Activated T-helper 17 cell treated with anti-CD3 and anti-CD28 coated beads, Interleukin-2, amount 50 U/mL, for 72 hours (primary cell): ENCODE measurements at regions not wholly inside any gene's neighbourhood (a gene's known extent, or its start where the extent isn't known, plus 50 kb on each side); places are given as distances from the start of the nearest gene placed in this dataset.
"Not testable (repeated sequence)": the region's sequence is repeated elsewhere in the genome, so short reads cannot be mapped to it uniquely, and the experiment has no call there.

Experiments
- ATAC-seq: fragments of 150-1000 bp; cut with Tn5 transposase; replicated peaks from 2 replicates; pipeline ENCODE4 v1.10.0; 2021; ENCODE audit warnings: mild to moderate bottlenecking, moderate library complexity
- H3K27ac Mint-ChIP-seq: one replicate; pipeline ENCODE4 v1.8.0; 2022; ENCODE audit warnings: mixed read lengths
- H3K27me3 Mint-ChIP-seq: one replicate; pipeline ENCODE4 v1.8.0; 2022; ENCODE audit warnings: mixed read lengths
- H3K36me3 Mint-ChIP-seq: one replicate; pipeline ENCODE4 v1.8.0; 2022; ENCODE audit warnings: low read depth, mild to moderate bottlenecking, mixed read lengths
- H3K4me1 Mint-ChIP-seq: one replicate; pipeline ENCODE4 v1.8.0; 2022; ENCODE audit warnings: mixed read lengths
- H3K4me3 Mint-ChIP-seq: one replicate; pipeline ENCODE4 v1.8.0; 2022; ENCODE audit warnings: mild to moderate bottlenecking, mixed read lengths
- H3K9me3 Mint-ChIP-seq: one replicate; pipeline ENCODE4 v1.8.0; 2022; ENCODE audit warnings: mixed read lengths

GRCh38 chr2:56537756-56538155 is 354.0 kb downstream of the CCDC85A start:
- H3K27me3 Mint-ChIP-seq = no peaks in the 10 kb centered on the region
- no peak overlapping the region for H3K4me3 Mint-ChIP-seq
- ATAC-seq = no peak
- H3K4me1 Mint-ChIP-seq = no peaks in the 10 kb centered on the region
- peaks cover 10% of the 10 kb centered on the region for H3K9me3 Mint-ChIP-seq
- no peak overlapping the region for H3K27ac Mint-ChIP-seq
- H3K36me3 Mint-ChIP-seq = no peaks in the 10 kb centered on the region

- Mint-ChIP-seq H3K4me3 (no peak overlapping the region), H3K27me3 (no peaks in the 10 kb centered on the region), H3K4me1 (no peaks in the 10 kb centered on the region), H3K36me3 (no peaks in the 10 kb centered on the region), H3K27ac (no peak overlapping the region), H3K9me3 (peaks cover 15% of the 10 kb centered on the region)
- ATAC-seq = no peak
Measured at GRCh38 chr2:56539618-56540017, 355.8 kb downstream of the CCDC85A start.

- Mint-ChIP-seq H3K4me1 (no peaks in the 10 kb centered on the region), H3K36me3 (no peaks in the 10 kb centered on the region), H3K27ac (no peak overlapping the region), H3K27me3 (no peaks in the 10 kb centered on the region), H3K4me3 (no peak overlapping the region), H3K9me3 (peaks cover 15% of the 10 kb centered on the region)
- ATAC-seq = no peak
Measured at GRCh38 chr2:56540467-56540866, 356.7 kb downstream of the CCDC85A start.

GRCh38 chr2:56540916-56541315 is 357.1 kb downstream of the CCDC85A start:
- Mint-ChIP-seq H3K4me1 (no peaks in the 10 kb centered on the region), H3K27me3 (no peaks in the 10 kb centered on the region), H3K27ac (no peak overlapping the region), H3K4me3 (no peak overlapping the region), H3K9me3 (peaks cover 15% of the 10 kb centered on the region), H3K36me3 (no peaks in the 10 kb centered on the region)
- no peak for ATAC-seq

GRCh38 chr2:56542213-56542612 is 358.4 kb downstream of the CCDC85A start:
- no peaks in the 10 kb centered on the region for H3K4me1 Mint-ChIP-seq
- no peaks in the 10 kb centered on the region for H3K36me3 Mint-ChIP-seq
- no peak overlapping the region for H3K4me3 Mint-ChIP-seq
- peaks cover 14% of the 10 kb centered on the region for H3K9me3 Mint-ChIP-seq
- ATAC-seq = no peak
- H3K27me3 Mint-ChIP-seq = no peaks in the 10 kb centered on the region
- no peak overlapping the region for H3K27ac Mint-ChIP-seq

GRCh38 chr2:56565143-56565542 is 381.4 kb downstream of the CCDC85A start:
- no peak overlapping the region for H3K4me3 Mint-ChIP-seq
- no peak overlapping the region for H3K27ac Mint-ChIP-seq
- H3K36me3 Mint-ChIP-seq = no peaks in the 10 kb centered on the region
- H3K9me3 Mint-ChIP-seq = no peaks in the 10 kb centered on the region
- no peaks in the 10 kb centered on the region for H3K27me3 Mint-ChIP-seq
- ATAC-seq = no peak
- no peaks in the 10 kb centered on the region for H3K4me1 Mint-ChIP-seq

GRCh38 chr2:56571074-56571473 is 387.3 kb downstream of the CCDC85A start:
- Mint-ChIP-seq H3K27ac (no peak overlapping the region), H3K9me3 (peaks cover 13% of the 10 kb centered on the region), H3K36me3 (no peaks in the 10 kb centered on the region), H3K27me3 (no peaks in the 10 kb centered on the region), H3K4me1 (no peaks in the 10 kb centered on the region), H3K4me3 (no peak overlapping the region)
- no peak for ATAC-seq

GRCh38 chr2:56576001-56576400 is 392.2 kb downstream of the CCDC85A start:
- Mint-ChIP-seq H3K27me3 (no peaks in the 10 kb centered on the region), H3K4me1 (no peaks in the 10 kb centered on the region), H3K9me3 (peaks cover 27% of the 10 kb centered on the region), H3K4me3 (no peak overlapping the region), H3K27ac (no peak overlapping the region), H3K36me3 (no peaks in the 10 kb centered on the region)
- ATAC-seq = no peak

GRCh38 chr2:56580242-56580641 is 396.5 kb downstream of the CCDC85A start:
- ATAC-seq = no peak
- no peaks in the 10 kb centered on the region for H3K4me1 Mint-ChIP-seq
- H3K4me3 Mint-ChIP-seq = no peak overlapping the region
- H3K9me3 Mint-ChIP-seq = peaks cover 14% of the 10 kb centered on the region
- no peaks in the 10 kb centered on the region for H3K36me3 Mint-ChIP-seq
- no peak overlapping the region for H3K27ac Mint-ChIP-seq
- no peaks in the 10 kb centered on the region for H3K27me3 Mint-ChIP-seq

- no peaks in the 10 kb centered on the region for H3K4me1 Mint-ChIP-seq
- H3K9me3 Mint-ChIP-seq = peaks cover 10% of the 10 kb centered on the region
- H3K27me3 Mint-ChIP-seq = no peaks in the 10 kb centered on the region
- H3K36me3 Mint-ChIP-seq = no peaks in the 10 kb centered on the region
- ATAC-seq = no peak
- H3K4me3 Mint-ChIP-seq = no peak overlapping the region
- H3K27ac Mint-ChIP-seq = no peak overlapping the region
Measured at GRCh38 chr2:56582570-56582969, 398.8 kb downstream of the CCDC85A start.

- H3K36me3 Mint-ChIP-seq = no peaks in the 10 kb centered on the region
- no peak for ATAC-seq
- no peaks in the 10 kb centered on the region for H3K4me1 Mint-ChIP-seq
- H3K9me3 Mint-ChIP-seq = peaks cover 10% of the 10 kb centered on the region
- no peak overlapping the region for H3K27ac Mint-ChIP-seq
- no peaks in the 10 kb centered on the region for H3K27me3 Mint-ChIP-seq
- H3K4me3 Mint-ChIP-seq = no peak overlapping the region
Measured at GRCh38 chr2:56583796-56584315, 400.1 kb downstream of the CCDC85A start.

- no peaks in the 10 kb centered on the region for H3K4me1 Mint-ChIP-seq
- H3K36me3 Mint-ChIP-seq = no peaks in the 10 kb centered on the region
- H3K27me3 Mint-ChIP-seq = no peaks in the 10 kb centered on the region
- no peaks in the 10 kb centered on the region for H3K9me3 Mint-ChIP-seq
- no peak for ATAC-seq
- H3K4me3 Mint-ChIP-seq = no peak overlapping the region
- H3K27ac Mint-ChIP-seq = no peak overlapping the region
Measured at GRCh38 chr2:56587456-56587855, 403.7 kb downstream of the CCDC85A start.

- no peak for ATAC-seq
- peaks cover 4% of the 10 kb centered on the region for H3K9me3 Mint-ChIP-seq
- H3K27me3 Mint-ChIP-seq = no peaks in the 10 kb centered on the region
- H3K27ac Mint-ChIP-seq = no peak overlapping the region
- no peaks in the 10 kb centered on the region for H3K36me3 Mint-ChIP-seq
- H3K4me1 Mint-ChIP-seq = no peaks in the 10 kb centered on the region
- no peak overlapping the region for H3K4me3 Mint-ChIP-seq
Measured at GRCh38 chr2:56589194-56589593, 405.4 kb downstream of the CCDC85A start.

GRCh38 chr2:56589835-56590234 is 406.0 kb downstream of the CCDC85A start:
- H3K27ac Mint-ChIP-seq = no peak overlapping the region
- no peaks in the 10 kb centered on the region for H3K36me3 Mint-ChIP-seq
- no peaks in the 10 kb centered on the region for H3K27me3 Mint-ChIP-seq
- H3K4me3 Mint-ChIP-seq = no peak overlapping the region
- no peaks in the 10 kb centered on the region for H3K4me1 Mint-ChIP-seq
- peaks cover 4% of the 10 kb centered on the region for H3K9me3 Mint-ChIP-seq
- ATAC-seq = no peak

- no peak for ATAC-seq
Measured at GRCh38 chr2:56590611-56591010, 406.8 kb downstream of the CCDC85A start.

GRCh38 chr2:56606086-56606485 is 422.3 kb downstream of the CCDC85A start:
- ATAC-seq, H3K36me3 Mint-ChIP-seq, H3K27ac Mint-ChIP-seq, H3K27me3 Mint-ChIP-seq, H3K4me3 Mint-ChIP-seq, H3K4me1 Mint-ChIP-seq: not testable (repeated sequence)
- peaks cover 27% of the 10 kb centered on the region for H3K9me3 Mint-ChIP-seq

More at GRCh38 chr2:56590611-56591010, 406.8 kb downstream of the CCDC85A start:
- H3K4me1 Mint-ChIP-seq = no peaks in the 10 kb centered on the region
- no peaks in the 10 kb centered on the region for H3K36me3 Mint-ChIP-seq
- no peaks in the 10 kb centered on the region for H3K27me3 Mint-ChIP-seq
- peaks cover 4% of the 10 kb centered on the region for H3K9me3 Mint-ChIP-seq
- H3K27ac Mint-ChIP-seq = no peak overlapping the region
- no peak overlapping the region for H3K4me3 Mint-ChIP-seq
